Retinal pigment epithelial cell (primary cell): ENCODE measurements at regions not wholly inside any gene's neighbourhood (a gene's known extent, or its start where the extent isn't known, plus 50 kb on each side); places are given as distances from the start of the nearest gene placed in this dataset.

Source experiments
- DNase-seq: peaks from one replicate; pipeline ENCODE4 v3.0.0-alpha.2; 2010; ENCODE audit warnings: low read depth
- H3K4me3 ChIP-seq: 2 replicates; pipeline ENCODE4 v1.5.1; 2011; ENCODE audit warnings: mild to moderate bottlenecking, low read length, control low read depth, moderate library complexity
- TF ChIP-seq, protein P1 (sequence below): conservative IDR thresholded peaks from 2 replicates; pipeline ENCODE4 v1.5.1; 2011; ENCODE audit warnings: low read depth, low read length, control low read depth, inconsistent platforms

DNA sequence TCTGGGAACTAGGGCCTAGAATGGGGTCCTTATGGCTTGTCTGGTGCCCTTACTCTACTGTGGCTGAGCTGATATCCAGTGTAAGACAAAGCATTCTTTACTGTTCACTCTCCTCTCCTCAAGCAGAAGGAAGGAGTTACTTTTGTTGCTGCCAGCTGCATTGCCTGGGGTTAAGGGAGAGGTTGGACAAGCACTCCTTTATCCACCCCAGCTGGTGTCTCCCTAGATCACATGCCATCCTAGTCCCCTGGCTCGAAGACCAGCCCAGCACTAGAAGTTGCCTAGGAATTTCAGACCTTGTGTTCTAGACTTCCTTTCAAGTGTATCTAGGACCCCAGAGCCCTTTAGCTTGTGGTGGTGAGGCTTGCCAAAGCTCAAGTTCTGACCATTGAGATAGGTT lies 1051.5 kb upstream of the C9orf72 start:
- H3K4me3 ChIP-seq: no peak overlapping the region
- no peak for DNase-seq
- TF ChIP-seq, protein P1, sequence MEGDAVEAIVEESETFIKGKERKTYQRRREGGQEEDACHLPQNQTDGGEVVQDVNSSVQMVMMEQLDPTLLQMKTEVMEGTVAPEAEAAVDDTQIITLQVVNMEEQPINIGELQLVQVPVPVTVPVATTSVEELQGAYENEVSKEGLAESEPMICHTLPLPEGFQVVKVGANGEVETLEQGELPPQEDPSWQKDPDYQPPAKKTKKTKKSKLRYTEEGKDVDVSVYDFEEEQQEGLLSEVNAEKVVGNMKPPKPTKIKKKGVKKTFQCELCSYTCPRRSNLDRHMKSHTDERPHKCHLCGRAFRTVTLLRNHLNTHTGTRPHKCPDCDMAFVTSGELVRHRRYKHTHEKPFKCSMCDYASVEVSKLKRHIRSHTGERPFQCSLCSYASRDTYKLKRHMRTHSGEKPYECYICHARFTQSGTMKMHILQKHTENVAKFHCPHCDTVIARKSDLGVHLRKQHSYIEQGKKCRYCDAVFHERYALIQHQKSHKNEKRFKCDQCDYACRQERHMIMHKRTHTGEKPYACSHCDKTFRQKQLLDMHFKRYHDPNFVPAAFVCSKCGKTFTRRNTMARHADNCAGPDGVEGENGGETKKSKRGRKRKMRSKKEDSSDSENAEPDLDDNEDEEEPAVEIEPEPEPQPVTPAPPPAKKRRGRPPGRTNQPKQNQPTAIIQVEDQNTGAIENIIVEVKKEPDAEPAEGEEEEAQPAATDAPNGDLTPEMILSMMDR: no peak

DNA sequence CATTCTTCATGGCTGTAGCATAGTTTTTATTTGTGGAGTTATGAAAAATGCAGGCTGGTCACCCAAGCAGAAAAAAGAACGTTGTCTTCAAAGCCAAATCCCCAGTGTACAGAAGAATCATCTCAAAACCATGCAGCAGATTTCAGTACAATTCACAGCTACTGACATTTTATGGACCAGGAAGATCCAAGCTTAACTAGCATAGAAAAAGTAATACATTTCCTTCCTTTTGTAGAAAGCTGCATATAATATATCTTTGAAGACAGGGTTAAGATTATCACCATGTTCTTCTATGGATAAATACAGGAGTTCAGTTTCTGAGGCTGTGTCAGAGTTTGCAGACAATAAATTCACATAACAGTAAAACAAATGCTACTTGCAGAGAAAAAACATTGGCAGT lies 1054.8 kb upstream of the C9orf72 start:
- no peak overlapping the region for H3K4me3 ChIP-seq
- DNase-seq: no peak
- TF ChIP-seq, protein P1: no peak

DNA sequence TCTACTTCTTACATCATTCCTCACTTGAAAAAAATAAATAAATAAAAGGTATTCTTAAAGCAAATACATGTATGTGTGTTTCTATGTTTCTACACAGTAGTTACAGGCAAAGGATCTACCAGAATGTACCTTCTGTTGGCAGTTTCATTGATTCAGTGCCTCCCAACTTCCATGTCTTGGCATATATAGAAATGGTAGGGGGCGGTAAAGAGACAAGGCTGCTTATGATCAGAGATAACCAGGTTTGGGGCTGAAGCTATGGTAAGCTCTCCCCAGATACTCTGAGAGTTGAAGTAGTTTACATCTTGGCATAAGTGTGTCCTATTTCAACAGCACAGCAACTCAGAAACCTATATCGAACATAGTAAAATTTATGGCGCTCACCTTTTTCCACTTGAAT lies 1075.4 kb upstream of the C9orf72 start:
- TF ChIP-seq, protein P1: peak; percentile 21
- no peak overlapping the region for H3K4me3 ChIP-seq
- DNase-seq: no peak

DNA sequence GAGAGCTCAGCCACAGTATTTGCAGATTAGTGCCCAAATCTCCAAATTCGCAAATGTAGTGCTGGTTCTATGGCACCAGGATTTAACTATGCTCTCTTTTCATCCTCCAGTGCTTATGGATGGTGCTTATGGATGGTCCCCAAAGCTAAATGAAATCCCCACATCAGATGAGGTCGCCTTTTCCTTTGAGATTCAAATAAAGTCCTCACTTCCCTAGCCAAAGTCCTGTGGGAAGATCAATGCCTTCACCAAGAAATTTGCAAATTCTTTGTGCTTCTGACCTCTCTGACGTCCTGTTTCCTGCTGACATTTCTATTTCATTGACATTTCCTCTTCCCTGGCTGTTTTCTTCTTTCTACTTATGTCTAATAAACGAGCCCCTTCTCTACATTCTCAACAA lies 1077.0 kb upstream of the C9orf72 start:
- no peak for DNase-seq
- no peak overlapping the region for H3K4me3 ChIP-seq
- TF ChIP-seq, protein P1: no peak

DNA sequence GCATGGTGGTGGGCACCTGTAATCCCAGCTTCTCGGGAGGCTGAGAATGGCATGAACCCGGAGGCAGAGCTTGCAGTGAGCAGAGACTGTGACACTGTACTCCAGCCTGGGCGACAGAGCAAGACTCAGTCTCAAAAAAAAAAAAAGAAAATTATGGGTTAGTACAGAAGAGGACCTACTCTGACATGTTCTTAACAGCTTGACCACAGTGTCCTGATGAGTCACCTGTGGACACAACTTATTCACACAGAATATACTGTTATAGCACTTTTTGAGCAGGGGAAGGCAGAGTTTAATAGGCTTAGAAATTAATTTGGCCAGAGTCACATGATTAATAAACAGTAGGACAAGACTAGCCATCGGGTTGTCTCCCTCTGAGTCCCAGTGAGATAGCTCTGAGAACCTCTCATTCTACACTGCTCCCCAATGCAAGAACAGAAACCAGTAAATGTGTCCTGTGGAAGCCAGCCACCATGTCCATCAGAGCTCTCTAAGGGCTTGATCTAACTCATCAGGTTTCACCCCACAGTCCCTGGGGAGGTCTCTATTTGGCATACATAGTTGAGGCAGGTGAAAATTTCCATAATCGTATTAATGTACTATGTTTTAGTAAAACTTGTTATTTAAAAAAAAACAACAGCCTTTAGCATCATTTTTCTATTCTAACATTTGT lies 1077.9 kb upstream of the C9orf72 start:
- H3K4me3 ChIP-seq: no peak overlapping the region
- no peak for DNase-seq
- TF ChIP-seq, protein P1: no peak

DNA sequence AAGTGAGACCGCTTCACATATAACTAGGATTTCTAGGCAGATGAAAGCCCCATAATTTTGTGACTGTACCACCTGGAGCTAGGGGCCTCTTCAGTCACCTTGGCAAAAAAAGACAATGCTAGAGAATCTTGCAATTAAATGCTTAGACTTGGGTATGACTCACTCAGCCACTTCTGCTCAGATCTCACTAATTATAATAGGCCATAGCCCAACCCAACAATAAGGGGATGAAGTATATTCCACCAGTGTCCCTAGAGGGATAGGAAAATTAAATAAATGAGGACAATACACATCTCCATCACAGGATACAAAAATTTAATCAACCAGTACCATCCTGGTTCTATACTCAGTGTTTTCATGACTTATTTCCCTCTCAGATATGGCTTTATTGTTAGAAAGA lies 1079.9 kb upstream of the C9orf72 start:
- no peak overlapping the region for H3K4me3 ChIP-seq
- DNase-seq: no peak
- TF ChIP-seq, protein P1: no peak

DNA sequence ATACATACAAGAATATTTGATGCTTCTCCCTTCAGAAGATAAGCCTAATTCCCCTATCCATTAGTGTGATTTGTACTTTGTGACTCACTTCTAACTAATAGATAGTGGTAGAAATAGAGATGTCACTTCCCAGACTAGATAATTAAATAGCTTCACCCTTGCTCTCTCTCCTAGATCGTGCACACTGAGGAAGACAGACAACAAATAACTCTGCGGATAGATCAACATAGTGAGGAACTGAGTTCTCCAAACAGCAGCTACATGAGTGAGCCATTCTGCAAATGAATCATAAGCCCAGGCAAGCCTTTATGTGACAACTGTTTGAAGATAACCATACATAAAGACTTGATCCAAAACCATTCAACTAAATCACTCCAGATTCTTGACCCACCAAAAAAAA lies 1083.4 kb upstream of the C9orf72 start:
- DNase-seq: no peak
- TF ChIP-seq, protein P1: no peak

More for the DNA sequence above, 1083.4 kb upstream of the C9orf72 start:
- no peak overlapping the region for H3K4me3 ChIP-seq
